Activated naive CD4-positive, alpha-beta T cell treated with anti-CD3 and anti-CD28 coated beads, Interleukin-2, amount 10 ng/mL, durations not matched to agents 7 days and 5 days (primary cell): ENCODE measurements at regions not wholly inside any gene's neighbourhood (a gene's known extent, or its start where the extent isn't known, plus 50 kb on each side); places are given as distances from the start of the nearest gene placed in this dataset.

Source experiments
- CTCF ChIA-PET: fragments of 350-600 bp; sonication (Branson Sonifier 250); formaldehyde crosslinking; loops from one replicate; lab custom pipeline; 2021; ENCODE audit warnings: antibody characterized with exemption; lab: Charles Lee
- DNase-seq: peaks from one replicate; pipeline ENCODE4 v3.0.0-alpha.2; 2020
- H3K27ac Mint-ChIP-seq: one replicate; pipeline ENCODE4 v1.8.0; 2021; ENCODE audit warnings: mild to moderate bottlenecking, moderate library complexity, mixed read lengths
- H3K27me3 Mint-ChIP-seq: one replicate; pipeline ENCODE4 v1.8.0; 2021; ENCODE audit warnings: mild to moderate bottlenecking, mixed read lengths
- H3K36me3 Mint-ChIP-seq: one replicate; pipeline ENCODE4 v1.8.0; 2021; ENCODE audit warnings: mixed read lengths
- H3K4me1 Mint-ChIP-seq: one replicate; pipeline ENCODE4 v1.8.0; 2021; ENCODE audit warnings: mixed read lengths
- H3K4me3 Mint-ChIP-seq: one replicate; pipeline ENCODE4 v1.8.0; 2021; ENCODE audit warnings: mild to moderate bottlenecking, moderate library complexity, mixed read lengths
- H3K9me3 Mint-ChIP-seq: one replicate; pipeline ENCODE4 v1.8.0; 2021; ENCODE audit warnings: mixed read lengths

DNA sequence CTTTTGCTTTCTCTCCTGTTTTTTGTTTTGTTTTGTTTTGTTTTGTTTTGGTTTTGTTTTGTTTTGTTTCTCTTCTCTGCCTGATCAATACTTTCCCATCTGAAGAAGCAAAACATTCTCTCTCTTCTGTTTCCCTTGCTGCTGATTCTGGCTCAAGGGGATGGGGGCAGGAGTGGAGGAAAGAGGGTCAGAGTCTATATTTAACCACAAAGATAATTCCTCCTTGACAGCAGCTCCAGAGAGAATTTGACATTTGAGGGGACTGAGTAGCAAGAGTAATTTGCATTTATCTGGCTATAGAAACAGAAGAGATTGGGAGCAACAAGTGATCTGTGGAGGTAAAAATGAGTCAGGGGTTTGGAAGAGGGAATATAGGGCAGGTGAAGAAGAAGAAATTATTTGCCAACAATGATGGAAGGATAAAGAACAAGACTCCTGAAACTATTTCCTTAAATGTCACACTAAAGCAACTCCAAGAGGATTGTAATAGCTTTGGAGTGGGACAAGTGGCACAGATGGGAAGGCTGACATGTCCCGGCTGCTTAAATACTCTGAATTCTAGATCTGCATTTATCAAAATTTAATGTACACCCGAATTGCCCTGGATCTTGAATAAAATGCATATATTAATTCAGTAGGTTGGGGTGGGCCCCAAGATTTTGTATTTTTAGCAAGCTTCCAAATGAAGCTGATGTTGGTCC lies 349.3 kb upstream of the PLXNA2 start:
- Mint-ChIP-seq H3K4me3 (no peak overlapping the region), H3K9me3 (no peaks in the 10 kb centered on the region), H3K27ac (no peak overlapping the region), H3K36me3 (no peaks in the 10 kb centered on the region), H3K4me1 (no peaks in the 10 kb centered on the region), H3K27me3 (no peaks in the 10 kb centered on the region)
- CTCF ChIA-PET = no interaction called here
- DNase-seq = no peak

DNA sequence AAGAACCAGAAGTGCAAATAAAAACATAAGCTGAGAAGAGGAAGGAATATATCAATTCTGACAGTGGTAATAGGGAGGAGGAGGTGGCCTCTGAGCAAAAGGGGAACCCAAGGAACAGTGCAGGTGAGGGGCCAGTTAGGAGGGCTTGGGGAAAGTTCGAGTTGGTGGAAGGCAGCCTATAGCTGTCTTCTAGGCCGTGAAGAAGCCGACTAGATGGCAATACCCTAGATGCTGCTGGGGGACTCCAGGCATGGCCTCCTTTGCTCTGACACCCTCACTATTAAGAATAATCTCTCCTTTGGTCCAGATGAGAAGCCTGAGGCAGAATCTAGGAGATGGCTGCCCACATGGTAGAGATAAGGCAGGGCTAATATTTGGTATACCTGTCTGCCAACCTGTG lies 351.1 kb upstream of the PLXNA2 start:
- CTCF ChIA-PET = no interaction called here
- H3K4me1 Mint-ChIP-seq = no peaks in the 10 kb centered on the region
- no peaks in the 10 kb centered on the region for H3K9me3 Mint-ChIP-seq
- no peaks in the 10 kb centered on the region for H3K27me3 Mint-ChIP-seq
- no peak overlapping the region for H3K27ac Mint-ChIP-seq
- H3K36me3 Mint-ChIP-seq = no peaks in the 10 kb centered on the region
- no peak for DNase-seq
- H3K4me3 Mint-ChIP-seq = no peak overlapping the region

- H3K36me3 Mint-ChIP-seq = no peaks in the 10 kb centered on the region
- no peaks in the 10 kb centered on the region for H3K27me3 Mint-ChIP-seq
- no peaks in the 10 kb centered on the region for H3K9me3 Mint-ChIP-seq
- H3K27ac Mint-ChIP-seq = no peak overlapping the region
- no peaks in the 10 kb centered on the region for H3K4me1 Mint-ChIP-seq
- CTCF ChIA-PET = no interaction called here
- no peak for DNase-seq
- no peak overlapping the region for H3K4me3 Mint-ChIP-seq
Measured at GRCh38 chr1:208595745-208596144, 351.6 kb upstream of the PLXNA2 start.

- Mint-ChIP-seq H3K27me3 (no peaks in the 10 kb centered on the region), H3K36me3 (no peaks in the 10 kb centered on the region), H3K9me3 (no peaks in the 10 kb centered on the region), H3K4me1 (no peaks in the 10 kb centered on the region), H3K4me3 (no peak overlapping the region), H3K27ac (no peak overlapping the region)
- CTCF ChIA-PET = interaction anchor here (0.8 kb wide), 1 partner anchor 400 kb away, joined by 4 read pairs; no protein-coding TSS in a partner anchor
- DNase-seq = no peak
Measured at GRCh38 chr1:208597571-208597970, 353.4 kb upstream of the PLXNA2 start.

DNA sequence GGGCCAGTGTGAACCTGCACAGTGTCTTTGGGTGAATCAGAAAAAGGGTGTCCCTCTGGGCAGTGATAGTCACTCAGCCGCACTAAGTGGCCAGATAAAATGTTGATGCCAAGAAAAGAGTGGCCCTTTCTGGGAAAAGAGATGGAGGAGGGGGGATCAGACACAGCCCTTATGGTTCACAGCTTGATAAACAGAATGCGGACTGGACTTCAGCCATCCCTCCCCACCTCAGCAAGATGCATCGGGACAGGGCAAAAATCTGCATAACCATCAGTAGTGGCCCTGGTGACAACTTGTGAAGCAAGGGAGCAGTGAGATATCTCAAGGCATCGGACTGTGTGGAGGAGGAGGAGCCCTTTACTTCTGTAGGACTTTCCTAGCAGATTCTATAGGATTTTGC lies 353.8 kb upstream of the PLXNA2 start:
- H3K27me3 Mint-ChIP-seq = no peaks in the 10 kb centered on the region
- CTCF ChIA-PET = no interaction called here
- H3K27ac Mint-ChIP-seq = no peak overlapping the region
- no peaks in the 10 kb centered on the region for H3K9me3 Mint-ChIP-seq
- H3K36me3 Mint-ChIP-seq = no peaks in the 10 kb centered on the region
- H3K4me1 Mint-ChIP-seq = no peaks in the 10 kb centered on the region
- H3K4me3 Mint-ChIP-seq = no peak overlapping the region
- DNase-seq = no peak

- Mint-ChIP-seq H3K4me1 (no peaks in the 10 kb centered on the region), H3K36me3 (no peaks in the 10 kb centered on the region), H3K4me3 (no peak overlapping the region), H3K27me3 (no peaks in the 10 kb centered on the region), H3K27ac (no peak overlapping the region), H3K9me3 (no peaks in the 10 kb centered on the region)
- CTCF ChIA-PET = no interaction called here
- DNase-seq = no peak
Measured at GRCh38 chr1:208599063-208599462, 354.9 kb upstream of the PLXNA2 start.

DNA sequence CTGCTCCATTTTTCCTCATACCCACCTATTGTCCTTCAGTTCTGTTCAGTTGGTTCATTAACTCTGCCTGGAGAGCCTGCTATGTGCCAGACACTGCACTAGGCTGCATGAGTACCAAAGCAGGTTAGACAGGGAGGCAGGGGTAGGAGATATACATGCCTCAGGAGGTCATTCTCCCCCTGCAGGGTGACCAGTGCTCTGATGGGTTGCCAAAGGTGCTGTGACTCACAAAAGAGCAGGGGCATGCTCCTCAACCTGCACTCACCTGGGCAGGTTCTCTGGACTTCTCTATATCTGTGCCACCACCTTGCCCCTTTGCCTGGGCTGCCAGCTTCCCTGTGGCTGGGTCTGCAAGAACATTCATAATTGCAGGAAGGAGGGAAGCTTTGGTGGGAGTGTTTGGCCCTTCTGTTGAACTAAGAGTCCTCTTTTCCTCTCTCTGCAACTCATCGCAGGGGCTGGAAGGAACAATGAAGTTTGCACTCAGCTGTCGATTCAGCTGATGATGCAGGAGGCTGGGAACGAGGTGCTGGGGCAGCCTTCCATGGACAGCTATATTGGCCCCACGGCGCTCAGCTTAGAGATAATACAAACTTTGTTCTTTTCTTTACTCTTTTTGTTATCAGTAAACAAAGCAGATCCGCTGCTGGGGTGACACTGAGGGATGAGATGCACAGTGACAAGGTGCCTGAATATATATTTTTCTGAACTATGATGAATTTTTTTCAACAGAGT lies 356.4 kb upstream of the PLXNA2 start:
- no peak for DNase-seq
- CTCF ChIA-PET = no interaction called here
- H3K36me3 Mint-ChIP-seq = no peaks in the 10 kb centered on the region

GRCh38 chr1:208601561-208601960 lies 357.4 kb upstream of the PLXNA2 start:
- Mint-ChIP-seq H3K27ac (no peak overlapping the region), H3K9me3 (no peaks in the 10 kb centered on the region), H3K4me1 (no peaks in the 10 kb centered on the region), H3K4me3 (no peak overlapping the region), H3K27me3 (peaks cover 1% of the 10 kb centered on the region), H3K36me3 (no peaks in the 10 kb centered on the region)
- CTCF ChIA-PET = no interaction called here
- DNase-seq = no peak

More for the DNA sequence above, 356.4 kb upstream of the PLXNA2 start:
- Mint-ChIP-seq H3K9me3 (no peaks in the 10 kb centered on the region), H3K4me3 (no peak overlapping the region), H3K27ac (no peak overlapping the region), H3K27me3 (no peaks in the 10 kb centered on the region), H3K4me1 (no peaks in the 10 kb centered on the region)

DNA sequence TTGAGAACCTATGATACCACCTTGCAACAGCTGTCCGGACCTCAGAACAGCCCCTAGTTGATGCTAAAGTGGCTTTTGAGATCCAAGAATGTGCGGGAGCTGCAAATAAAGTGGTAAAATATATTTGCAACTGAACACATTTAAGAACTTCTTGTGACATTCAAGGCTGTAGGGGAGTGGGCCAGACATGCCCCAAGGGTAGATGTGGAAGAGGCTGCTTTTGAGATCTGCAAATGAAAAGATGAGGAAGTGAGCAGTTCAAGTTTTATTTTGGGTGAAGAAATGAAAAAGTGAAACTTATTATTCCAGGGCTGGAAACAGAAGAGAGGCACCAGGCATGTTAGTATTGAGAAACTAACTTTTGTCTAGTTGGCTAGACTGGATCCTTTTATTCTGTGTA lies 359.5 kb upstream of the PLXNA2 start:
- Mint-ChIP-seq H3K27ac (no peak overlapping the region), H3K4me1 (no peaks in the 10 kb centered on the region), H3K4me3 (no peak overlapping the region), H3K27me3 (peaks cover 6% of the 10 kb centered on the region), H3K9me3 (no peaks in the 10 kb centered on the region), H3K36me3 (no peaks in the 10 kb centered on the region)
- DNase-seq = no peak
- CTCF ChIA-PET = no interaction called here

DNA sequence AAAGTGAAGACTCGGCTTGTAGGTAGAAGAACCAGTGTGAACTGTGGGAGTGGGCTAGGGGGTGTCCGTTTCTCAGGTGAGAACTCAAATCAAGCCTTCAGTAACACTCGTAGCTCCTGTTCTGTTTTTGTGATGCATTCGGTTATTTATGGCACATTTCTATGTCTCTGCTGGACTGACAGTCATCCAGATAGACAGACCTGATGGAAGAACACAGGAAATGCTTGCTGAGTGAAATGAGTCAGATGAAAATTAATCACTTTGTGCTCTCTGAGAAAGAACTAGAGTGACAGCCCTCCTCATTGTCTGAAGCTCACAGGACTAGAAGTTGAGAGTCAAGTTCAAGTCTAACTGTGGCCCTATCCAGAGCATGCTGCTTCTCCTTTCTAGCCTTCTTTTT lies 360.1 kb upstream of the PLXNA2 start:
- Mint-ChIP-seq H3K9me3 (no peaks in the 10 kb centered on the region), H3K27ac (no peak overlapping the region), H3K27me3 (peaks cover 6% of the 10 kb centered on the region), H3K4me3 (no peak overlapping the region), H3K4me1 (no peaks in the 10 kb centered on the region), H3K36me3 (no peaks in the 10 kb centered on the region)
- no peak for DNase-seq
- CTCF ChIA-PET = no interaction called here

- Mint-ChIP-seq H3K4me3 (no peak overlapping the region), H3K9me3 (no peaks in the 10 kb centered on the region), H3K27ac (no peak overlapping the region), H3K36me3 (no peaks in the 10 kb centered on the region), H3K4me1 (no peaks in the 10 kb centered on the region), H3K27me3 (peaks cover 6% of the 10 kb centered on the region)
- no peak for DNase-seq
- CTCF ChIA-PET = no interaction called here
Measured at GRCh38 chr1:208606959-208607358, 362.8 kb upstream of the PLXNA2 start.

- no peak for DNase-seq
- Mint-ChIP-seq H3K27ac (no peak overlapping the region), H3K9me3 (no peaks in the 10 kb centered on the region), H3K4me3 (no peak overlapping the region), H3K36me3 (no peaks in the 10 kb centered on the region), H3K4me1 (no peaks in the 10 kb centered on the region), H3K27me3 (peaks cover 6% of the 10 kb centered on the region)
- CTCF ChIA-PET = no interaction called here
Measured at GRCh38 chr1:208607616-208608015, 363.4 kb upstream of the PLXNA2 start.

DNA sequence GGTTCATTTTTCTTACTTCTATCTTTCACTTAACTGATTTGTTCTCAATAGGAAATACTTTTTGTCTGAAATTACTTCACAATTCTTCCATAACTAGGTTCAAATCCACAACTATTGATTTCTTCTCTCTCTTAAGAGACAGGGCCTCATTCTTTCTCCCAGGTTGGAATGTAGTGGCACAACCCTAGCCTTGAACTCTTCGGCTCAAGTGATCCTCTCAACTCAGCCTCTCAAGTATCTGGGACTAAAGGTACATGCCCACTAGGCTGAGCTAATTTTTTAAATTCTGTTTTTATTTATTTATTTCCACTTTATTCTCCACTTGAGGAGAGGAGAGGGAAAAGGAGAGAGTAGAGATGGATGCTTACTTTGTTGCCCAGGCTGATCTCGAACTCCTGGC lies 370.4 kb upstream of the PLXNA2 start:
- Mint-ChIP-seq H3K4me1 (no peaks in the 10 kb centered on the region), H3K9me3 (no peaks in the 10 kb centered on the region), H3K27me3 (no peaks in the 10 kb centered on the region), H3K36me3 (no peaks in the 10 kb centered on the region), H3K27ac (no peak overlapping the region), H3K4me3 (no peak overlapping the region)
- CTCF ChIA-PET = no interaction called here
- no peak for DNase-seq

DNA sequence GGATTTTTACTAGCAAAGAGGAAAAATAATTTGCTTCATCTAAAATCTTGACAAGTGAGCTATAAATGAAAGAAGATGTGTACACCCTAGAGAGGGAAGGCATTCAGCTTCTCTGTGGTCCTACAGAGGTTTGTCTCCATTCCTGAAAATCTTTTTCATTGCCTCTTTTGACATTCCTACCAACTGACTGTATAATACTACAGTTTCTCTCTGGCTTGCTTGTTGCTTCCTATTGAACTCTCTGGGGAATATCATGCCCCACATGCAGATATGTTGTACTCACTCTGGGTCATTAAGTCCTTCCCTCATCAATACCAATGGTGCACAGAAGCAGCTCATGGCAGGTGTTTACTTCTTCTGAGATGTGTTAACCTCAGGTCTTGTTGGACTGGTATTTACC lies 371.2 kb upstream of the PLXNA2 start:
- no peak for DNase-seq
- Mint-ChIP-seq H3K4me1 (no peaks in the 10 kb centered on the region), H3K36me3 (no peaks in the 10 kb centered on the region), H3K27me3 (no peaks in the 10 kb centered on the region), H3K9me3 (no peaks in the 10 kb centered on the region), H3K27ac (no peak overlapping the region), H3K4me3 (no peak overlapping the region)
- CTCF ChIA-PET = interaction anchor here (0.6 kb wide), 1 partner anchor 706 kb away, joined by 3 read pairs; no protein-coding TSS in a partner anchor

- Mint-ChIP-seq H3K36me3 (no peaks in the 10 kb centered on the region), H3K9me3 (peaks cover 7% of the 10 kb centered on the region), H3K4me1 (no peaks in the 10 kb centered on the region), H3K27me3 (no peaks in the 10 kb centered on the region), H3K4me3 (no peak overlapping the region), H3K27ac (no peak overlapping the region)
- CTCF ChIA-PET = no interaction called here
- DNase-seq = no peak
Measured at GRCh38 chr1:208616776-208617175, 372.6 kb upstream of the PLXNA2 start.
